ENCODE measurements at regions not wholly inside any gene's neighbourhood (a gene's known extent, or its start where the extent isn't known, plus 50 kb on each side); places are given as distances from the start of the nearest gene placed in this dataset.

DNA sequence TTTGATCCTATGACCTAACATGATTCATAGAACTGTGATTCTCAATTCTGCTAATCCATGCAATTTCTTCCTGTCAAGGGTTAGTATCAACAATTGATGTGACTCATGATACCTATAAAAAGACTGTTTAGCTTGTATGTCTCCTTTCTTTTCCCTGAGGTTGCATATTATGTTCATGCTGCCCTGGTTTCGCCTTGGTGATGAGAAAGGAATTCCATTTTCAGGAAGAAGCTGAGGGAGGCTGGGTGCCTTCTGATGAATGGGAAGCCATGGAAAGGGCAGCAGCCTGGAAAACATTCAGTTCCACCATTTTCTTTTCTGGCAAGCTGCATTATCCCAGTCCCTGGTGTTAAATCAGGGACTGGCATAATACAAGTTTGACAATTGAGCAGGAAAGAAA, 976.5 kb downstream of the RPA4 start (continued):
- TF ChIP-seq, protein P1, sequence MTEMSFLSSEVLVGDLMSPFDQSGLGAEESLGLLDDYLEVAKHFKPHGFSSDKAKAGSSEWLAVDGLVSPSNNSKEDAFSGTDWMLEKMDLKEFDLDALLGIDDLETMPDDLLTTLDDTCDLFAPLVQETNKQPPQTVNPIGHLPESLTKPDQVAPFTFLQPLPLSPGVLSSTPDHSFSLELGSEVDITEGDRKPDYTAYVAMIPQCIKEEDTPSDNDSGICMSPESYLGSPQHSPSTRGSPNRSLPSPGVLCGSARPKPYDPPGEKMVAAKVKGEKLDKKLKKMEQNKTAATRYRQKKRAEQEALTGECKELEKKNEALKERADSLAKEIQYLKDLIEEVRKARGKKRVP (CRISPR knock-in tag; IDR thresholded peaks at IDR 0.05), result no peak

DNA sequence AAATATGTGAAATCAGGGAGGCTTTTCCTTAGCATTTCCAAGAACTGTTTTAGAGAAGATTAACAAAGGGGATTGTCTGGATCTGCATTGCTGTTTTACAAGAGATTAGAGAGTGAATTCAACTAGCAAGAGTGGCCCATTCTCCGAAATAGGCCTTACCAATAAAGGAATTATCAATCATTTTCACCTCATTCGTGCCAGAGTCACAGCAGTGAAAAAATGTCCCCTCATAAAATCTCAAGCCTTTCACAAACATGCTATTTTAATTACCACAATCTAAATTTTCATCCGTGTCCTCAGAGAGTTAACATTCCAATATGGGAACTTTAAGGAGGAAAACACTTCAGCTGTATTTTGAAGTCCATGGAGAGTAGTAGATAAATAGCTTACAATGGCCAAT, 979.6 kb downstream of the RPA4 start:
- H3K27ac ChIP-seq (ENCODE audit: extremely low read depth, low read depth, low read length), result no peak overlapping the region
- H3K9ac ChIP-seq (ENCODE audit: insufficient read depth in 1 of 2, low read depth in 2 of 2, low read length in 2 of 2), result no peak overlapping the region
- no peaks in the 10 kb centered on the region for H3K9me1 ChIP-seq (ENCODE audit: control insufficient read depth, insufficient read depth, low read length)
- no peak for DNase-seq (ENCODE audit: extremely low read depth in 1 of 4, low spot score in 3 of 4)
- no peaks in the 10 kb centered on the region for H3K36me3 ChIP-seq (ENCODE audit: control insufficient read depth, insufficient read depth, low read length)
- no TSS peak for BruUV-seq (replicated peaks)
- no peak overlapping the region for H3K4me3 ChIP-seq
- H3K4me1 ChIP-seq (replicated peaks in 1 of 2; ENCODE audit: control insufficient read depth in 2 of 2, insufficient read depth in 2 of 2, low read length in 2 of 2), result no peaks in the 10 kb centered on the region
- intact Hi-C loops (cut with micrococcal nuclease) (no loop called here), in situ Hi-C loops (cut with MboI) (no loop called here)
- 0% methylated on average over 2 of the region's 3 CpGs for WGBS (ENCODE audit: insufficient coverage, low coverage, missing lambda C conversion rate)
- no peaks in the 10 kb centered on the region for H3K79me2 ChIP-seq (ENCODE audit: control insufficient read depth, insufficient read depth, low read length)
- FAIRE-seq, result no peak
- H4K20me1 ChIP-seq (replicated peaks; ENCODE audit: control insufficient read depth, insufficient read depth, low read length), result no peaks in the 10 kb centered on the region
- POLR2A ChIA-PET, result no interaction called here
- no peak for ATAC-seq
- no peaks in the 10 kb centered on the region for H3K27me3 ChIP-seq (ENCODE audit: control insufficient read depth in 2 of 2, insufficient read depth in 2 of 2, low read length in 2 of 2)
- CTCF ChIA-PET (ENCODE audit: low intra/inter-chr PET ratio), result no interaction called here
- TF ChIP-seq HNRNPH1 (optimal IDR thresholded peaks at IDR 0.05; ENCODE audit: low read depth, low read length) (no peak), CHD2 (IDR thresholded peaks at IDR 0.05; ENCODE audit: low read depth, low read length) (no peak), TAF1 (IDR thresholded peaks at IDR 0.05; ENCODE audit: control insufficient read depth, extremely low read depth, insufficient read depth, low read length, severe bottlenecking) (no peak), ZNF311 (CRISPR knock-in tag; IDR thresholded peaks at IDR 0.05) (no peak), GTF2F1 (IDR thresholded peaks at IDR 0.05; ENCODE audit: low read depth, low read length) (no peak), FOXK2 (conservative IDR thresholded peaks at IDR 0.05 in 1 of 2, IDR thresholded peaks at IDR 0.05 in 1 of 2; ENCODE audit: low read depth in 2 of 2) (no peak), POLR3G (IDR thresholded peaks at IDR 0.05; ENCODE audit: extremely low read depth, insufficient read length, insufficient replicate concordance) (no peak), ZNF79 (CRISPR knock-in tag; IDR thresholded peaks at IDR 0.05; ENCODE audit: low read depth) (no peak), KLF1 (tag; IDR thresholded peaks at IDR 0.05) (no peak), MCM7 (IDR thresholded peaks at IDR 0.05) (no peak), SREBF2 (CRISPR knock-in tag; IDR thresholded peaks at IDR 0.05) (no peak), SIN3A (IDR thresholded peaks at IDR 0.05; ENCODE audit: borderline replicate concordance in 2 of 2, control insufficient read depth in 1 of 2, low read depth in 2 of 2, low read length in 2 of 2) (no peak), SETDB1 (IDR thresholded peaks at IDR 0.05; ENCODE audit: low read length) (no peak), ZNF551 (CRISPR knock-in tag; IDR thresholded peaks at IDR 0.05) (no peak), ZZZ3 (IDR thresholded peaks at IDR 0.05) (no peak)
- TF ChIP-seq, protein P2, sequence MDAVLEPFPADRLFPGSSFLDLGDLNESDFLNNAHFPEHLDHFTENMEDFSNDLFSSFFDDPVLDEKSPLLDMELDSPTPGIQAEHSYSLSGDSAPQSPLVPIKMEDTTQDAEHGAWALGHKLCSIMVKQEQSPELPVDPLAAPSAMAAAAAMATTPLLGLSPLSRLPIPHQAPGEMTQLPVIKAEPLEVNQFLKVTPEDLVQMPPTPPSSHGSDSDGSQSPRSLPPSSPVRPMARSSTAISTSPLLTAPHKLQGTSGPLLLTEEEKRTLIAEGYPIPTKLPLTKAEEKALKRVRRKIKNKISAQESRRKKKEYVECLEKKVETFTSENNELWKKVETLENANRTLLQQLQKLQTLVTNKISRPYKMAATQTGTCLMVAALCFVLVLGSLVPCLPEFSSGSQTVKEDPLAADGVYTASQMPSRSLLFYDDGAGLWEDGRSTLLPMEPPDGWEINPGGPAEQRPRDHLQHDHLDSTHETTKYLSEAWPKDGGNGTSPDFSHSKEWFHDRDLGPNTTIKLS (IDR thresholded peaks at IDR 0.05; ENCODE audit: borderline replicate concordance, low read depth), result no peak
- H3K9me3 ChIP-seq (replicated peaks; ENCODE audit: control insufficient read depth, insufficient read depth, low read depth, low read length), result no peaks in the 10 kb centered on the region
- H3K4me2 ChIP-seq (ENCODE audit: insufficient read depth, low read length), result no peak overlapping the region
- H2AFZ ChIP-seq (ENCODE audit: low read depth, low read length), result no peak overlapping the region
